HEK293T (cell line): ENCODE measurements at regions not wholly inside any gene's neighbourhood (a gene's known extent, or its start where the extent isn't known, plus 50 kb on each side); places are given as distances from the start of the nearest gene placed in this dataset.

Source experiments
- CTCF ChIA-PET: fragments of 350-600 bp; formaldehyde crosslinking; extraction: SDS; loops from one replicate; lab custom pipeline; 2021; ENCODE audit warnings: antibody characterized with exemption, inconsistent platforms; lab: Yijun Ruan, JAX
- POLR2A ChIA-PET: fragments of 350-600 bp; formaldehyde crosslinking; extraction: SDS; loops from one replicate; lab custom pipeline; 2020; ENCODE audit warnings: antibody characterized with exemption, inconsistent platforms; lab: Yijun Ruan, JAX
- DNase-seq: peaks from one replicate; pipeline ENCODE4 v3.0.0; 2012; ENCODE audit warnings: mixed read lengths; ENCODE audit errors: extremely low spot score
- ARNT ChIP-seq: fragments of 450-650 bp; IDR thresholded peaks from 2 replicates; pipeline ENCODE4 v1.6.1; 2017; ENCODE audit warnings: mild to moderate bottlenecking
- BHLHE40 ChIP-seq: fragments of 450-650 bp; IDR thresholded peaks from 2 replicates; pipeline ENCODE4 v1.6.1; 2016; ENCODE audit warnings: mild to moderate bottlenecking, moderate library complexity, borderline replicate concordance
- CTBP1 ChIP-seq: fragments of 450-650 bp; IDR thresholded peaks from 2 replicates; pipeline ENCODE4 v1.6.1; 2016; ENCODE audit warnings: borderline replicate concordance
- ELF4 ChIP-seq: fragments of 450-650 bp; IDR thresholded peaks from 2 replicates; pipeline ENCODE4 v1.6.1; 2017; ENCODE audit warnings: antibody characterized with exemption
- FOXA1 ChIP-seq: fragments of 450-650 bp; IDR thresholded peaks from 2 replicates; pipeline ENCODE4 v1.6.1; 2016; ENCODE audit warnings: mild to moderate bottlenecking
- FOXK2 ChIP-seq: fragments of 450-650 bp; IDR thresholded peaks from 2 replicates; pipeline ENCODE4 v1.6.1; 2016; ENCODE audit warnings: mild to moderate bottlenecking
- FOXM1 ChIP-seq: fragments of 450-650 bp; IDR thresholded peaks from 2 replicates; pipeline ENCODE4 v1.6.1; 2017; ENCODE audit warnings: mild to moderate bottlenecking, borderline replicate concordance
- HDGF ChIP-seq: fragments of 450-650 bp; IDR thresholded peaks from 2 replicates; pipeline ENCODE4 v1.6.1; 2017; ENCODE audit warnings: antibody characterized with exemption, borderline replicate concordance
- L3MBTL2 ChIP-seq: fragments of 450-650 bp; conservative IDR thresholded peaks from 2 replicates; pipeline ENCODE4 v1.6.1; 2016; ENCODE audit warnings: mild to moderate bottlenecking
- LEF1 ChIP-seq: fragments of 450-650 bp; IDR thresholded peaks from 2 replicates; pipeline ENCODE4 v1.6.1; 2017; ENCODE audit warnings: mild to moderate bottlenecking, borderline replicate concordance
- NFRKB ChIP-seq: fragments of 450-650 bp; IDR thresholded peaks from 2 replicates; pipeline ENCODE4 v1.6.1; 2016; ENCODE audit warnings: mild to moderate bottlenecking, moderate library complexity
- SP1 ChIP-seq: fragments of 450-650 bp; IDR thresholded peaks from 2 replicates; pipeline ENCODE4 v1.6.1; 2017
- SUZ12 ChIP-seq: fragments of 450-650 bp; IDR thresholded peaks from 2 replicates; pipeline ENCODE4 v1.6.1; 2016; ENCODE audit warnings: mild to moderate bottlenecking
- TARDBP ChIP-seq: fragments of 450-650 bp; IDR thresholded peaks from 2 replicates; pipeline ENCODE4 v1.6.1; 2016
- ZNF384 ChIP-seq: fragments of 450-650 bp; IDR thresholded peaks from 2 replicates; pipeline ENCODE4 v1.6.1; 2016
- TF ChIP-seq, protein P1 (sequence below): fragments of 450-650 bp; IDR thresholded peaks from 2 replicates; pipeline ENCODE4 v1.6.1; 2016

DNA sequence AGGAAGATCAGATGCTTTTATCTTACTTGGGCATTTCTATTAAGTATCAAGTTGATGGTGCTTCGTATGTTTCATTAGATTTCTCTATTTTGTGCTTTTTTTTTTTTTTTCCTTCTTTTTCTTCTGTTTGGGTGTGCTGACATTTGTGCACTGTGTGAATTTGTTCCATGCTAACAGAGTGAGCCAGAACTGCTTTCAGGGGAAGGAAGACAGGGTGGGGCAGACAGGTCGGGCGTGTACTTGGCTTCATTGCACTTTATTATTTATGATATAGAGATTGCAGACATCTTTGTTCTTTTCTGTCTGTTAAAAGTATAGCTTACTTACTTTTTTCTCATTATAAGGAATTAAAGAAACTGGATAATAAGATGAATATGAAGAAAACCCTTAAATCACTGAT lies 112.2 kb downstream of the FGF18 start:
- CTCF ChIA-PET, result no interaction called here
- DNase-seq, result no peak
- TF ChIP-seq LEF1 (no peak), ARNT (no peak), SUZ12 (no peak), ELF4 (no peak), FOXM1 (no peak), HDGF (no peak), NFRKB (no peak), CTBP1 (no peak), SP1 (no peak), ZNF384 (no peak)
- TF ChIP-seq, protein P1, sequence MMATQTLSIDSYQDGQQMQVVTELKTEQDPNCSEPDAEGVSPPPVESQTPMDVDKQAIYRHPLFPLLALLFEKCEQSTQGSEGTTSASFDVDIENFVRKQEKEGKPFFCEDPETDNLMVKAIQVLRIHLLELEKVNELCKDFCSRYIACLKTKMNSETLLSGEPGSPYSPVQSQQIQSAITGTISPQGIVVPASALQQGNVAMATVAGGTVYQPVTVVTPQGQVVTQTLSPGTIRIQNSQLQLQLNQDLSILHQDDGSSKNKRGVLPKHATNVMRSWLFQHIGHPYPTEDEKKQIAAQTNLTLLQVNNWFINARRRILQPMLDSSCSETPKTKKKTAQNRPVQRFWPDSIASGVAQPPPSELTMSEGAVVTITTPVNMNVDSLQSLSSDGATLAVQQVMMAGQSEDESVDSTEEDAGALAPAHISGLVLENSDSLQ, result no peak
- POLR2A ChIA-PET, result no interaction called here

DNA sequence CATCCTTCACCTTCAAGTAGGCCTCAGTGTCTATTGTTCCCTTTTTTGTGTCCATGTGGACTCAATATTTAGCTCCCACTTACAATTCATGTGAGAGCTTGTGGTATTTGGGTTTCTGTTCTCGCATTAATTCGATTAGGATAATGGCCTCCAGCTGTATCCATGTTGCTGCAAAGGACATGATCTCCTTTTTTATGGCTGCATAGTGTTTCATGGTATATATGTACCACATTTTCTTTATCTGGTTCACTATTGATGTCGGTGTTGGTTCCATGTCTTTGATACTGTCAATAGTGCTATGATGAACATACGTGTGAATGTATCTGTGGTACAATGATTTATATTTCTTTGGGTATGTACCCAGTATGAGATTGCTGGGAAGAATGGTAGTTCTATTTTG lies 113.7 kb downstream of the FGF18 start:
- DNase-seq, result no peak
- POLR2A ChIA-PET, result no interaction called here
- no peak for TF ChIP-seq ZNF384
- no peak for TF ChIP-seq SP1
- no peak for TF ChIP-seq LEF1
- TF ChIP-seq BHLHE40, result no peak
- TF ChIP-seq, protein P1, result no peak
- TF ChIP-seq NFRKB, result no peak
- TF ChIP-seq L3MBTL2, result no peak
- TF ChIP-seq FOXM1, result no peak
- no peak for TF ChIP-seq ELF4
- no peak for TF ChIP-seq HDGF
- no peak for TF ChIP-seq SUZ12
- TF ChIP-seq ARNT, result no peak
- no peak for TF ChIP-seq CTBP1
- no peak for TF ChIP-seq FOXK2
- TF ChIP-seq FOXA1, result no peak
- no peak for TF ChIP-seq TARDBP
- CTCF ChIA-PET, result no interaction called here

DNA sequence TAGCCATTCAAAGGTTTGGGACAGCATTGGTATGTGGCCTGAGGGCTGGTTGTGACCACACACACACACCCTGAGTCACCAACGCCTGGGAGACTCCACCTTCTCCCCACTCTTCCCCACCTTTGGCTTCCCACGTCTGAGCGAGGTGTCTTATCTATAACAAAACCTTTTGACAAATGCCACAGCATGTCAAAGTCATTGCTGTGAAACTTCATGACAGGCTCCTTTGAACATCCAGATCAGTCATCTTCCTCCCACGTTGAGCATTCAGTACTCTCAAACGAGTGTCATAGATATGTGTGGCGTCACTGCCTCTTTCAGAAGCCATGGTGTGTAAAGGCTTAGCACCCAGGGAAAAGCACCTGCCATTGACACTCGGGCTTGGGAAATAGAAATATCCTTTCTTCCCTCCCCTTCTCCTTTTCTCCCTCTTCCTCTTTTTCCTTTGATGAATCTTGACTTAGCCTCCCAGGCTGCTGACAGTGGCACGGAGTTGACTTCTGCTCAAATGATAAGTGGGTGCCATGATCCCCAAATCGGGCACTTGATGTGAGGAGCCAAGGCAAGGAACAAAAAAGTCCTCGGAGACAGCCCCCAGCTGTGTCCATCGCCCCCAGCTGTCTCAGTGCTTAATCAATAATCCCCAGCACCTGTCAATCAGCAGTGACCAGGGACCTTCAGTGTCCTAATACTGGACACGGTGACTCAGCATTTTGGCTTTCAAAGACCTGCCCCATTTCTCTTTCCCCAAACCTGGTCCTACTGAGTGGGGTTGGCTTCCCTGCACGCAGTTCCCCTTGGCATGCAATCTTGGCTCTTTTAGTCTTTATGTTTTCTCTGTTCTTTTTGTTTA lies 114.8 kb downstream of the FGF18 start:
- TF ChIP-seq TARDBP (no peak), FOXM1 (no peak), CTBP1 (no peak), L3MBTL2 (no peak), ZNF384 (no peak), LEF1 (no peak), ELF4 (no peak), ARNT (no peak), SP1 (no peak)
- no peak for DNase-seq
- CTCF ChIA-PET, result no interaction called here
- POLR2A ChIA-PET, result no interaction called here

DNA sequence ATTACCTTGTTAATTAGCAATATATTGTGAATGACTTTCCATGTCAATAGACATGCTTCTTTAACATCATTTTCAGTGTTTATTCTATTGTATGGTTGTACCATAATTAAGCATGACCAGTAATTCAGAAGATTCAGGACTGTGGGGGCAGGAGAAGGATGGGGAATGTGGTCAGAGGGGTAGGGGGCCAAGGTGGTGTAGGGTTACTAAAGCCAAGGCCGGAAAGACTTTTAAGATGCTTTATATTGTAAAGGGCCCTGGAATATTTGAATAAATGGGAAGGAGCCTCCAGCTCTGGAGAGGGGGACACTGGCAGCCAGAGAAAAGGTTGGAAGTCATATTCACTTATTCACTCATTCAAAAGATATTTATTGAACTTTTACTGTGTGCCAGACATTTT lies 115.7 kb downstream of the FGF18 start:
- CTCF ChIA-PET, result interaction anchor here (0.7 kb wide), 1 partner anchor 129 kb away, joined by 3 read pairs; no protein-coding TSS in a partner anchor
- TF ChIP-seq NFRKB (no peak), TARDBP (no peak)
- POLR2A ChIA-PET, result no interaction called here

DNA sequence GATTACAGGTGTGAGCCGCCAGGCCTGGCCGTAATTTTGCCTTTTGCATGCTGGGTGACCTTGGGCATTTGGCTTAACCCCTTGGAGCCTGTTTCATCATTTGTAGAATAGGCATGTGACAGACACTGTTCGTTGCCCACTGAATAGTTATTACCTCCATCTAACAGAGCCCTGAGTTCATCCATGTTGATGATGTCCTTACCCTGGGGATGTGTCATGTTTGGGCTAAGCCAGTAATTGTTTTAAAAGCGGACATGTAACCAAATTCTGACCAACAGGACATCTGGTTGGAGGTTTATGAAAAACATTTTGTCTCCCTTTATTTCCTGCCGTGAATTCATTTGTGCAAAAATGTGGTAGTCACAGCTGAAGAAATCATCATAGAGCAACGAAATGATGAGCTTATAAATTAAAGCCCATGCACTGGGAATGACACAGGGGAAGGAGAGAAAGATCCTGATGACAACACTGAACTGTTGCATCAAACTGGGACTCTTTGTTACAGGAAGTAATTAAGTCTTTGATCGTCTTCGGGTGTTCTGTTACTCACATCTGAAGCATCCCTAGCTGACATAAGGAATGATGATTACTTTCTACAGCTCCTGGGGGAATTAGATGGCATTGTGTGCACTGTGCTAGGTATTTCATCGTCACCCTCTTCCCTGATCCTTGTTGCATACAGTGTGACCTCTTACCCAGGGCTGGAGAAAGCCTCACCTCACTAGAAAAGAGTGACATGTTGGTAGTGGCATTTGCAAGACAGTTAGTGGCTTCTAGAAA lies 117.8 kb downstream of the FGF18 start:
- no peak for TF ChIP-seq LEF1
- no peak for TF ChIP-seq SP1
- no peak for TF ChIP-seq HDGF
- no peak for TF ChIP-seq L3MBTL2
- no peak for TF ChIP-seq SUZ12
- TF ChIP-seq ZNF384, result no peak
- TF ChIP-seq, protein P1, result no peak
- no peak for TF ChIP-seq NFRKB
- TF ChIP-seq FOXA1, result no peak
- no peak for TF ChIP-seq TARDBP
- TF ChIP-seq BHLHE40, result no peak
- POLR2A ChIA-PET, result no interaction called here
- no peak for DNase-seq
- CTCF ChIA-PET, result no interaction called here

More for the DNA sequence above, 115.7 kb downstream of the FGF18 start:
- DNase-seq, result no peak
